Epithelial cell of esophagus (primary cell): ENCODE measurements at regions not wholly inside any gene's neighbourhood (a gene's known extent, or its start where the extent isn't known, plus 50 kb on each side); places are given as distances from the start of the nearest gene placed in this dataset.

Experiments
- DNase-seq: peaks from one replicate; pipeline ENCODE4 v3.0.0; 2010; ENCODE audit warnings: low read depth
- H3K4me3 ChIP-seq: 2 replicates; pipeline ENCODE4 v1.5.1; 2011; ENCODE audit warnings: mild to moderate bottlenecking, low read length, control low read depth
- CTCF ChIP-seq: IDR thresholded peaks from 2 replicates; pipeline ENCODE4 v1.5.1; 2011; ENCODE audit warnings: low read depth, mild to moderate bottlenecking, low read length, control low read depth, inconsistent platforms; ENCODE audit not compliant: insufficient read depth; ENCODE audit errors: missing control alignments

GRCh38 chr19:20416661-20417060 lies 148.9 kb downstream of the ZNF737 start:
- TF ChIP-seq CTCF, result no peak
- no peak for DNase-seq
- no peak overlapping the region for H3K4me3 ChIP-seq

- no peak overlapping the region for H3K4me3 ChIP-seq
- DNase-seq, result no peak
- TF ChIP-seq CTCF, result no peak
These were observed 151.5 kb downstream of the ZNF737 start for GRCh38 chr19:20414120-20414519.

GRCh38 chr19:20413705-20414104 lies 151.9 kb downstream of the ZNF737 start:
- DNase-seq, result no peak
- no peak for TF ChIP-seq CTCF
- H3K4me3 ChIP-seq, result no peak overlapping the region

GRCh38 chr19:20412846-20413245 lies 152.7 kb downstream of the ZNF737 start:
- no peak overlapping the region for H3K4me3 ChIP-seq
- DNase-seq, result no peak
- no peak for TF ChIP-seq CTCF

GRCh38 chr19:20397292-20397691 lies 168.3 kb downstream of the ZNF737 start:
- H3K4me3 ChIP-seq, result no peak overlapping the region
- no peak for DNase-seq
- no peak for TF ChIP-seq CTCF

GRCh38 chr19:20388706-20389225 lies 176.8 kb downstream of the ZNF737 start:
- TF ChIP-seq CTCF, result no peak
- no peak for DNase-seq
- H3K4me3 ChIP-seq, result no peak overlapping the region

GRCh38 chr19:20385061-20385460 lies 180.5 kb downstream of the ZNF737 start:
- H3K4me3 ChIP-seq, result no peak overlapping the region
- DNase-seq, result no peak
- no peak for TF ChIP-seq CTCF
